GM12878 (cell line): ENCODE measurements at regions not wholly inside any gene's neighbourhood (a gene's known extent, or its start where the extent isn't known, plus 50 kb on each side); places are given as distances from the start of the nearest gene placed in this dataset.

ENCODE experiments used
- ATF2 ChIP-seq: IDR thresholded peaks from 2 replicates; pipeline ENCODE4 v1.6.1; 2012; ENCODE audit warnings: low read length, inconsistent platforms
- ATF7 ChIP-seq: fragments of 450-650 bp; IDR thresholded peaks from 2 replicates; pipeline ENCODE4 v1.6.1; 2016; ENCODE audit warnings: low read depth, mild to moderate bottlenecking
- CBX3 ChIP-seq: fragments of 200-600 bp; sonication (generic); IDR thresholded peaks from 2 replicates; pipeline ENCODE4 v1.6.1; 2016; ENCODE audit warnings: low read depth, borderline replicate concordance
- CEBPZ ChIP-seq: fragments of 150-350 bp; IDR thresholded peaks from 2 replicates; pipeline ENCODE4 v1.6.1; 2016; ENCODE audit warnings: low read depth, low read length
- CREB1 ChIP-seq: IDR thresholded peaks from 2 replicates; pipeline ENCODE4 v1.6.1; 2012; ENCODE audit warnings: low read depth, mild to moderate bottlenecking, inconsistent platforms
- CREM ChIP-seq: IDR thresholded peaks from 2 replicates; pipeline ENCODE4 v1.6.1; 2014; ENCODE audit warnings: antibody characterized with exemption, low read depth
- EED ChIP-seq: sonication (generic); IDR thresholded peaks from 2 replicates; pipeline ENCODE4 v1.6.1; 2016; ENCODE audit warnings: antibody characterized with exemption, low read depth
- IRF4 ChIP-seq: IDR thresholded peaks from 2 replicates; pipeline ENCODE4 v1.6.1; 2011; ENCODE audit warnings: low read depth, low read length
- JUNB ChIP-seq: IDR thresholded peaks from 2 replicates; pipeline ENCODE4 v1.6.1; 2016; ENCODE audit warnings: antibody characterized with exemption, mild to moderate bottlenecking
- KAT2A ChIP-seq: conservative IDR thresholded peaks from 2 replicates; pipeline ENCODE4 v1.6.1; 2011; ENCODE audit warnings: low read depth, low read length; ENCODE audit not compliant: control insufficient read depth
- MAX ChIP-seq: IDR thresholded peaks from 2 replicates; pipeline ENCODE4 v1.6.1; 2012; ENCODE audit warnings: low read depth, low read length, improper control_type of control experiment
- MEF2A ChIP-seq: IDR thresholded peaks from 2 replicates; pipeline ENCODE4 v1.6.1; 2011; ENCODE audit warnings: low read depth, mild to moderate bottlenecking, low read length, moderate library complexity; ENCODE audit not compliant: insufficient read depth
- NFIC ChIP-seq: IDR thresholded peaks from 2 replicates; pipeline ENCODE4 v1.6.1; 2012; ENCODE audit warnings: low read depth, mild to moderate bottlenecking, inconsistent platforms, low read length, moderate library complexity
- NR2F1 ChIP-seq: fragments of 450-650 bp; conservative IDR thresholded peaks from 2 replicates; pipeline ENCODE4 v1.6.1; 2017; ENCODE audit warnings: mild to moderate bottlenecking
- NRF1 ChIP-seq: conservative IDR thresholded peaks from 2 replicates; pipeline ENCODE4 v1.6.1; 2011; ENCODE audit warnings: mild to moderate bottlenecking, low read depth, low read length, improper control_type of control experiment
- PAX5 ChIP-seq: IDR thresholded peaks from 2 replicates; pipeline ENCODE4 v1.6.1; 2011; ENCODE audit warnings: low read depth, low read length, borderline replicate concordance
- PBX3 ChIP-seq: IDR thresholded peaks from 2 replicates; pipeline ENCODE4 v1.6.1; 2011; ENCODE audit warnings: mild to moderate bottlenecking, low read depth, low read length, moderate library complexity; ENCODE audit not compliant: insufficient replicate concordance
- POLR2A ChIP-seq: IDR thresholded peaks from 2 replicates; pipeline ENCODE4 v1.6.1; 2011; ENCODE audit warnings: low read depth, mild to moderate bottlenecking, low read length
- POU2F2 ChIP-seq: IDR thresholded peaks from 3 replicates; pipeline ENCODE4 v1.6.1; 2011; ENCODE audit warnings: low read depth, mild to moderate bottlenecking, low read length, borderline replicate concordance
- RCOR1 ChIP-seq: conservative IDR thresholded peaks from 2 replicates; pipeline ENCODE4 v1.6.1; 2012; ENCODE audit warnings: low read depth, low read length, improper control_type of control experiment
- SMAD5 ChIP-seq: IDR thresholded peaks from 2 replicates; pipeline ENCODE4 v1.6.1; 2016; ENCODE audit warnings: antibody characterized with exemption, low read depth
- TAF1 ChIP-seq: IDR thresholded peaks from 2 replicates; pipeline ENCODE4 v1.6.1; 2011; ENCODE audit warnings: mild to moderate bottlenecking, low read depth, low read length, borderline replicate concordance
- TARDBP ChIP-seq: IDR thresholded peaks from 2 replicates; pipeline ENCODE4 v1.6.1; 2016; ENCODE audit warnings: borderline replicate concordance
- ZBED1 ChIP-seq: IDR thresholded peaks from 2 replicates; pipeline ENCODE4 v1.6.1; 2016; ENCODE audit warnings: borderline replicate concordance
- ZBTB33 ChIP-seq: fragments of 450-650 bp; IDR thresholded peaks from 2 replicates; pipeline ENCODE4 v1.6.1; 2017; ENCODE audit warnings: mild to moderate bottlenecking

GRCh38 chr13:73967397-73968165 is 166.6 kb downstream of the KLF12 start (continued):
- TF ChIP-seq CEBPZ (no peak), NR2F1 (peak; percentile 86), MEF2A (peak; percentile 87), EED (0 out of 2 replicates have a peak, but pooled peaks have one; percentile 14), TAF1 (no peak), MAX (no peak), TARDBP (no peak), SMAD5 (no peak), ZBTB33 (no peak), CREM (peak; percentile 63; the same call in 1 of the 2 replicates), JUNB (peak; percentile 71), RCOR1 (peak; percentile 43; the same call in 1 of the 2 replicates), ATF2 (peak; percentile 77; the same call in 1 of the 2 replicates), POLR2A (no peak), CBX3 (no peak), NFIC (peak; percentile 65; the same call in 1 of the 2 replicates), KAT2A (no peak), ZBED1 (no peak), POU2F2 (peak; percentile 98), PAX5 (peak; percentile 96), CREB1 (peak; percentile 78), NRF1 (no peak), ATF7 (peak; percentile 44; the same call in 1 of the 2 replicates), PBX3 (no peak), IRF4 (peak; percentile 71; the same call in 1 of the 2 replicates)
